SH-SY5Y (cell line): ENCODE measurements at regions not wholly inside any gene's neighbourhood (a gene's known extent, or its start where the extent isn't known, plus 50 kb on each side); places are given as distances from the start of the nearest gene placed in this dataset.

Experiments
- GATA2 ChIP-seq: IDR thresholded peaks from 2 replicates; pipeline ENCODE4 v1.6.1; 2011; ENCODE audit warnings: mild to moderate bottlenecking, low read depth, low read length
- GATA3 ChIP-seq: IDR thresholded peaks from 2 replicates; pipeline ENCODE4 v1.6.1; 2011; ENCODE audit warnings: low read depth, mild to moderate bottlenecking, low read length, moderate library complexity

DNA sequence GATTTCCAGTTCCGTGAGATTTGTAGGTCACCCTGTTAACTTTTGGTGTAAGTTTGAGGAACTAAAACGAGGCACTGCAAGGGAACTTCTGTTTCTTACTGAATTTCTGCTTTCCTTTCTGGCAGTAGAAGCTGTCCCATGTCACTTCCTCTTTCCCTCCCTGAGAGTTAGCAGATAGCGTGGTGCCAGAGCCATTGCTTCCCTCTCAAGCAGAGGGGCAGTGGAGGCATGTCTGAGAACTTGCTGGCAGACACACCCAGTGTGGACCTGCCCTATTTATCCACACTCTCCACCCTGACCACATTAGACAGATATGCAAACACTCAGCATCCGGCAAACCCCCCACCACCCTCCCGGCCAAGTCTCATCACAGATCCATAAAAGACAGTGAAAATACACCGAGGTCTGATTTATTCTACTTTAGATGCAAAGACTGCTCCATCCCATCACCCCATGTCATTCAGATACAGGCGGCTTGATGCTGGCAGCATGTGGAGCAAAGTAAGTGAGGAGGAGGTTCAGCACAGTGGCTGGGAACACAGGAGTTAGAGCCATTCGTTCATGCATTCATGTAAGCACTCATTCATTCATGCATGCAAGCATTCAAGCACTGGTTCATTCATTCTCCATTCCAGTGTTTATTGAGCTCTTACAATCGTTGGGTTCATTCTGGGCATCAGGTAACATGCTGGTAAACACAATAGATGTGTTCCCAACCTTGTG is 324.7 kb downstream of the SHQ1 start:
- TF ChIP-seq GATA2, result no peak
- no peak for TF ChIP-seq GATA3
